GM12891 (cell line): ENCODE measurements at regions not wholly inside any gene's neighbourhood (a gene's known extent, or its start where the extent isn't known, plus 50 kb on each side); places are given as distances from the start of the nearest gene placed in this dataset.

Source experiments
- PAX5 ChIP-seq: IDR thresholded peaks from 2 replicates; pipeline ENCODE4 v1.6.1; 2011; ENCODE audit warnings: low read length, moderate library complexity, mild to moderate bottlenecking; ENCODE audit not compliant: insufficient read depth, severe bottlenecking
- POLR2A ChIP-seq: IDR thresholded peaks from 2 replicates; pipeline ENCODE4 v1.6.1; 2011; ENCODE audit warnings: low read depth, low read length, control low read depth
- POLR2AphosphoS5 ChIP-seq: IDR thresholded peaks from 2 replicates; pipeline ENCODE4 v1.6.1; 2011; ENCODE audit warnings: low read depth, low read length, control low read depth
- POU2F2 ChIP-seq: IDR thresholded peaks from 2 replicates; pipeline ENCODE4 v1.6.1; 2011; ENCODE audit warnings: low read depth, mild to moderate bottlenecking, control low read depth, low read length, moderate library complexity
- SPI1 ChIP-seq: IDR thresholded peaks from 2 replicates; pipeline ENCODE4 v1.6.1; 2011; ENCODE audit warnings: low read depth, low read length, control low read depth
- TAF1 ChIP-seq: IDR thresholded peaks from 2 replicates; pipeline ENCODE4 v1.6.1; 2011; ENCODE audit warnings: low read depth, low read length, control low read depth

DNA sequence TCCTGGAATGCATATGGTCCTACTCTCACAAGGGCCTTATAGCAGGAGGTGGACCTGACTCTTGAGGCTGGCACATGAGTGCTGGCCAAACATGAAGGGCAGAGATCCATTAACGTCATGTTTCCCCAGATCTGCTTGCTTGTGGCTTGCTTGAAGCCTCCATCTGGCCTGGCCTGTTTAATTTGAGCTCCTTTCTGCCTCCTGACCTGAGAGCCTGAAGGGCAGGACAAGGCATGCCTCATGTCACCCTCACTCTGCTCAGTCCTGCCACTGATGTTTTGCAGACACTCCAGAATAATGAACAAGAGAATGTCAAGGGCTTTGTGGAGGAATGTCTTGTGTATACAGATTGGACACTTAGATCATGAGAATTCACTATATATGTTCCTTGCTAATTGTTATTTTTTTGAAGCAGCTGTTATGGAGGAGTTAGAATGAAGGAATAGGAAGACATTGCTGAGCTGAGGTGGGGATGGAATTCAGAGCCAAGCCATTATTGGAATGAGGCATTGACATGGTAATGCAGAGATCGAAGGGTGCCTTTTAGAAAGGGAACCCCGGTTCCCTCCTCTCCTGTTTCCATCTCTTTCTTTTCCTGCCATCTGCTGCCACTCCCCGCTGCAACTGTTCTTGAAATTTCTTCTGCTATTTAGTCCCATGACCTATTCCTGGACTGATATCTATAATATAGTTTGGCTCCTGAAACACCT, 457.0 kb upstream of the PROX1 start:
- no peak for TF ChIP-seq TAF1
- no peak for TF ChIP-seq POLR2A
- TF ChIP-seq POLR2AphosphoS5, result no peak
- TF ChIP-seq PAX5, result no peak
- TF ChIP-seq POU2F2, result no peak
- TF ChIP-seq SPI1, result no peak
